ENCODE measurements at regions not wholly inside any gene's neighbourhood (a gene's known extent, or its start where the extent isn't known, plus 50 kb on each side); places are given as distances from the start of the nearest gene placed in this dataset.

- Histone ChIP-seq H2AFZ (ENCODE audit: low read length, unreplicated experiment) (no peak overlapping the region), H3K27ac (ENCODE audit: low read depth, low read length) (no peak overlapping the region), H3K4me1 (ENCODE audit: control insufficient read depth, insufficient read depth, low read length, unreplicated experiment) (peaks cover 6% of the 10 kb centered on the region), H3K27me3 (ENCODE audit: insufficient read depth, low read length) (no peaks in the 10 kb centered on the region), H3K4me3 (ENCODE audit: low read depth, low read length) (no peak overlapping the region), H3K36me3 (ENCODE audit: insufficient read depth, low read length) (no peaks in the 10 kb centered on the region), H3K79me2 (ENCODE audit: control insufficient read depth, insufficient read depth, low read length, unreplicated experiment) (no peaks in the 10 kb centered on the region)
Observed at GRCh38 chr13:74570834-74571233, 436.6 kb upstream of the KLF12 start.

DNA sequence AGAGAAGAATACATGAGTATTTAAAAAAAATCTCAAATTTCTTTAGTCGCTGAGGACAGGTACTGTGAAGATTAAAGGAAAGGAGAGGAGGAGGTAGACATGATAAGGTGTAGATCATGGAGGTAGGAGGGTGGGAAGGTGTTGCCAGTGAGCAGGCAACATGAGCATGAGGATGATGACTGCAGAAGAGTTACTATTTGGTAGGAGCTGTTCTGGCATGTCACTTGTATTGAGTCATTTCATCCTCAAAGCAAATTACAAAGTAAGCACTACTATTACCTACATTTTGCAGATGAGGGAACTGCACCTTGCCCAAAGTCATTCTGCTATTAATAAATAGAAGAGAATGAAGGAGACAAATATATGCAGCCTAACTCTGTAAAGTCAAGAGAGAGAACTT lies 435.8 kb upstream of the KLF12 start:
- Histone ChIP-seq H3K4me1 (ENCODE audit: control insufficient read depth, insufficient read depth, low read length, unreplicated experiment) (peaks cover 3% of the 10 kb centered on the region), H3K4me3 (ENCODE audit: low read depth, low read length) (no peak overlapping the region), H3K27me3 (ENCODE audit: insufficient read depth, low read length) (no peaks in the 10 kb centered on the region), H3K79me2 (ENCODE audit: control insufficient read depth, insufficient read depth, low read length, unreplicated experiment) (no peaks in the 10 kb centered on the region), H3K36me3 (ENCODE audit: insufficient read depth, low read length) (no peaks in the 10 kb centered on the region), H2AFZ (ENCODE audit: low read length, unreplicated experiment) (no peak overlapping the region), H3K27ac (ENCODE audit: low read depth, low read length) (no peak overlapping the region)

GRCh38 chr13:74569251-74569650 lies 435.0 kb upstream of the KLF12 start:
- Histone ChIP-seq H3K27me3 (ENCODE audit: insufficient read depth, low read length) (no peaks in the 10 kb centered on the region), H3K79me2 (ENCODE audit: control insufficient read depth, insufficient read depth, low read length, unreplicated experiment) (no peaks in the 10 kb centered on the region), H3K4me3 (ENCODE audit: low read depth, low read length) (no peak overlapping the region), H2AFZ (ENCODE audit: low read length, unreplicated experiment) (no peak overlapping the region), H3K27ac (ENCODE audit: low read depth, low read length) (no peak overlapping the region), H3K4me1 (ENCODE audit: control insufficient read depth, insufficient read depth, low read length, unreplicated experiment) (no peaks in the 10 kb centered on the region), H3K36me3 (ENCODE audit: insufficient read depth, low read length) (no peaks in the 10 kb centered on the region)

DNA sequence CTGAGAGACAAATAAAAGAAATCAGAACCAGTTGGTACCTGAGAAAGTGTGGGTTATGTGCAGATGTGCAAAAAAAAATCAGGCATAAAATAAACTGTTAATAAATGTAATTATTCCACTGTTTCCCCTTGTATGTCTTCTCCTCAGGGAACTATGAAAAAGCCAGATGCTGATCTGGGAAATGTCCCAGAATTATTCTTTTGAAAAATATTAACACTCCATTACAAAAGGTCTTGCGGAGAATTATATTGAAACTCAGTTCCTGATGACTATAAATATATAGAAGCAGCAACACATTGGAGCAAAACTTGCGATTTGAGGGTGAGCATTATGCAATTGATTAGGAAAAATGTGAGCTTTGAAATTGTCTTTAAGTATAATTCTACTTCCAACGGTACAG lies 433.3 kb upstream of the KLF12 start:
- Histone ChIP-seq H3K4me1 (ENCODE audit: control insufficient read depth, insufficient read depth, low read length, unreplicated experiment) (no peaks in the 10 kb centered on the region), H3K27ac (ENCODE audit: low read depth, low read length) (no peak overlapping the region), H3K79me2 (ENCODE audit: control insufficient read depth, insufficient read depth, low read length, unreplicated experiment) (no peaks in the 10 kb centered on the region), H2AFZ (ENCODE audit: low read length, unreplicated experiment) (no peak overlapping the region), H3K27me3 (ENCODE audit: insufficient read depth, low read length) (no peaks in the 10 kb centered on the region), H3K36me3 (ENCODE audit: insufficient read depth, low read length) (no peaks in the 10 kb centered on the region), H3K4me3 (ENCODE audit: low read depth, low read length) (no peak overlapping the region)

DNA sequence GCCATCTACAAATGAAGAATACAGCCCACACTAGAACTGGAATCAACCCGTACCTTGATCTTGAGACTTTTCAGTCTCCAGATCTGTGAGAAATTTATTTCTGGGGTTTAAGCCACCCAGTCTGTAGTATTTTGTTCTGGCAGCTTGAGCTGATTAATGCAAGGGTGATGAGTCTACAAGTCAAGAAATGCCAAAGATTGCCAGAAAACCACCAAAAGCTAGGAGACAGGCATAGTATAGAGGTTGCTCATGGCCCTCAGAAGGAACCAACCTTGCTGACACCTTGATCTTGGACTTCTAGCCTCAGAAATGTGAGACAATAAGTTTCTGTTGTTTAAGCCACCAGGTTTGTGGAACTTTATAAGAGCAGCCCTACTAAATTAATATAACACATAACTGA lies 428.2 kb upstream of the KLF12 start:
- Histone ChIP-seq H3K79me2 (ENCODE audit: control insufficient read depth, insufficient read depth, low read length, unreplicated experiment) (no peaks in the 10 kb centered on the region), H3K36me3 (ENCODE audit: insufficient read depth, low read length) (no peaks in the 10 kb centered on the region), H2AFZ (ENCODE audit: low read length, unreplicated experiment) (no peak overlapping the region), H3K27ac (ENCODE audit: low read depth, low read length) (no peak overlapping the region), H3K27me3 (ENCODE audit: insufficient read depth, low read length) (no peaks in the 10 kb centered on the region), H3K4me1 (ENCODE audit: control insufficient read depth, insufficient read depth, low read length, unreplicated experiment) (no peaks in the 10 kb centered on the region), H3K4me3 (ENCODE audit: low read depth, low read length) (no peak overlapping the region)

DNA sequence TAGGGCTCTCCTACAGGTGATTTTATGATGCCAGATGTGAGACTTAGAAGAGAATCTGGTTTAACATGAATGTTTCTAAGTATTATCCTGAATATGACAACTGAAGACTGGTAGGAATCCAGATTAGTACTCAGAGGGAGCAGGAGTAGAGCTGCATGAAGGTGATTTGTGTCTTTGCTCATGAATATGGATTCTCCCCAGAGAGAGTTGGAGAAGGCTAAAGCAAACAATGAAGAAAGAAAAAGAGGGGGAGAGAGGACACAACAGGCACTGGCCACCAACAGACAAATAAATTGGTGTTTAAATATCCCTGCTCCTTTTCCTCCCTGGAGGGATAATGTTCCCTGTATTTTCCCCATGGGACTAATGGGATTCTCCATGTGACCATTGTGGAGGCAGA lies 427.0 kb upstream of the KLF12 start:
- Histone ChIP-seq H3K27me3 (ENCODE audit: insufficient read depth, low read length) (no peaks in the 10 kb centered on the region), H3K36me3 (ENCODE audit: insufficient read depth, low read length) (no peaks in the 10 kb centered on the region), H3K4me1 (ENCODE audit: control insufficient read depth, insufficient read depth, low read length, unreplicated experiment) (no peaks in the 10 kb centered on the region), H3K27ac (ENCODE audit: low read depth, low read length) (no peak overlapping the region), H3K79me2 (ENCODE audit: control insufficient read depth, insufficient read depth, low read length, unreplicated experiment) (no peaks in the 10 kb centered on the region), H2AFZ (ENCODE audit: low read length, unreplicated experiment) (no peak overlapping the region), H3K4me3 (ENCODE audit: low read depth, low read length) (no peak overlapping the region)

- Histone ChIP-seq H3K4me3 (ENCODE audit: low read depth, low read length) (no peak overlapping the region), H3K36me3 (ENCODE audit: insufficient read depth, low read length) (no peaks in the 10 kb centered on the region), H3K4me1 (ENCODE audit: control insufficient read depth, insufficient read depth, low read length, unreplicated experiment) (no peaks in the 10 kb centered on the region), H3K27me3 (ENCODE audit: insufficient read depth, low read length) (no peaks in the 10 kb centered on the region), H3K27ac (ENCODE audit: low read depth, low read length) (no peak overlapping the region), H3K79me2 (ENCODE audit: control insufficient read depth, insufficient read depth, low read length, unreplicated experiment) (no peaks in the 10 kb centered on the region), H2AFZ (ENCODE audit: low read length, unreplicated experiment) (no peak overlapping the region)
Observed at GRCh38 chr13:74560325-74560724, 426.1 kb upstream of the KLF12 start.

- Histone ChIP-seq H3K4me1 (ENCODE audit: control insufficient read depth, insufficient read depth, low read length, unreplicated experiment) (peaks cover 5% of the 10 kb centered on the region), H3K27me3 (ENCODE audit: insufficient read depth, low read length) (no peaks in the 10 kb centered on the region), H3K27ac (ENCODE audit: low read depth, low read length) (no peak overlapping the region), H3K36me3 (ENCODE audit: insufficient read depth, low read length) (no peaks in the 10 kb centered on the region), H3K4me3 (ENCODE audit: low read depth, low read length) (no peak overlapping the region), H3K79me2 (ENCODE audit: control insufficient read depth, insufficient read depth, low read length, unreplicated experiment) (no peaks in the 10 kb centered on the region), H2AFZ (ENCODE audit: low read length, unreplicated experiment) (no peak overlapping the region)
Observed at GRCh38 chr13:74557870-74558269, 423.7 kb upstream of the KLF12 start.

DNA sequence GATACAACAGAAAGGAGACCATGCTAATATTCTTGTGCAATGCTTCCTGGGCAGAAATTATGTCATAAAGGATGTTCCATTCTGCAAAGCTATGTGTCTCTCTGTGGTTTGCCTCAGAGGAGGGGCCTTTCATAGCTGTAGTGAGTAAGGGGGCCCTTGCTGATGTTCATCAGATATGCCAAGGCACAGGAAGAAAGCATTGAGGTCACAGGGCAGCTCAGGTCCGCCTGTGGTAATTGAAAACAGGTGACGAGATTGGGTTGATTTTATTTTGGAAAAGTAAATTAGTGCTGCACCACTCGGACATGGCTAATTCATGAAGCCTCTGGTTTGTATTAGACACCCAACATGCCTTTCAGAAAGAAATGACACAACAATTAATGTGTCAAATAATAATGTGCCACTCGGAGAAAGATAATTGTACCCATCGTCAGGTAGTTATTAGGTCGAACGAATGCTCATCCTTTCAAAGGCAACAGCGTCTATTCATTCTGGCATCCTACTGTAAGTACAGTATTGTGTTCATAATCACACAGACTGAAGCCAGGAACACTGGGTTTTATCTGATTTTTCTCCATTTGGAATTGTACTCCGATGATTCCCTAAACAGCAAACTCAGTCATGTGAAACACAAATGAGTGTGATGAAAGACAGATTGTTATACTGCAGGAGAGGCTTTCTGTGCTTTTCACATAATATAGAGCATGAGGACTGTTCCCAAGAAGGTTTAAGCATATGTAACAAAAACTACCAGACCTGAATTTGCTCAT lies 421.6 kb upstream of the KLF12 start:
- H3K4me3 ChIP-seq (ENCODE audit: low read depth, low read length): no peak overlapping the region
- H3K4me1 ChIP-seq (ENCODE audit: control insufficient read depth, insufficient read depth, low read length, unreplicated experiment): peaks cover 5% of the 10 kb centered on the region
- H3K36me3 ChIP-seq (ENCODE audit: insufficient read depth, low read length): no peaks in the 10 kb centered on the region
- H3K79me2 ChIP-seq (ENCODE audit: control insufficient read depth, insufficient read depth, low read length, unreplicated experiment): no peaks in the 10 kb centered on the region
- no peaks in the 10 kb centered on the region for H3K27me3 ChIP-seq (ENCODE audit: insufficient read depth, low read length)
- no peak overlapping the region for H3K27ac ChIP-seq (ENCODE audit: low read depth, low read length)
- H2AFZ ChIP-seq (ENCODE audit: low read length, unreplicated experiment): no peak overlapping the region

GRCh38 chr13:74555276-74555625 lies 421.0 kb upstream of the KLF12 start:
- Histone ChIP-seq H3K36me3 (ENCODE audit: insufficient read depth, low read length) (no peaks in the 10 kb centered on the region), H3K27me3 (ENCODE audit: insufficient read depth, low read length) (no peaks in the 10 kb centered on the region), H3K4me1 (ENCODE audit: control insufficient read depth, insufficient read depth, low read length, unreplicated experiment) (peaks cover 5% of the 10 kb centered on the region), H3K4me3 (ENCODE audit: low read depth, low read length) (no peak overlapping the region), H3K27ac (ENCODE audit: low read depth, low read length) (no peak overlapping the region), H2AFZ (ENCODE audit: low read length, unreplicated experiment) (no peak overlapping the region), H3K79me2 (ENCODE audit: control insufficient read depth, insufficient read depth, low read length, unreplicated experiment) (no peaks in the 10 kb centered on the region)

DNA sequence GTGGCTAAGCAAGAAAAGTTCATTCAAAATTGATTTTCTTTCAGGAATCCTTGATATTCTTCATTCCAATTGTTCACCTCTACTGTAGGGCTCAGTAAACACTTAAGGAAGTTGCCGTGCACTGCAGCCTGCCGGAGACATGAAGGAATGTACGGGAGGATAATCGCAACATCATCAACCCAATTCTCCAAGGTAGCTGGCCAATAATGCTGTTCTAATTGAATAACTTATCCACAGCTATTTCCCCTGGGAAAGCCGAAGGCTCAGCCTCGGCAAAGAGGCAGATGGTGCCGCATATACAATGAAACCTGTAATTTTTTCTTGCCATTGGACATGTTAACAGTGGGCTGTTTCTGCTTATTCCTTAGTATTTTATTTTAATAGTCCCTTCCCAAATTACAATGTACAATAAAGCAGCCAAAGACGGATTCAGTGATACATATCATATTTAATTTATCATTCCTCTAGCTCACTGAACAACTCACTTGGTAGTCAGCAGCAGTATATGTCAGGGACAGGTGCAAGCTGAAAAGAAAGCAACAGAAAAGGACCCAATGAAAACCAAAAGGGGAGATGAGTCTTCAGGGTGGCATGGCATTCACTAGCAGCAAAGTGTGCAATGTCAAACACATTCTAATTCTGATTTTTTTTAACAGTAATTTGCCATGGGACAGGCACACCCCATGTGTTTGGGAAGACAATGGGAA lies 420.5 kb upstream of the KLF12 start:
- H3K36me3 ChIP-seq (ENCODE audit: insufficient read depth, low read length): no peaks in the 10 kb centered on the region
- H3K27me3 ChIP-seq (ENCODE audit: insufficient read depth, low read length): no peaks in the 10 kb centered on the region
- no peak overlapping the region for H2AFZ ChIP-seq (ENCODE audit: low read length, unreplicated experiment)
- no peak overlapping the region for H3K4me3 ChIP-seq (ENCODE audit: low read depth, low read length)
- peaks cover 5% of the 10 kb centered on the region for H3K4me1 ChIP-seq (ENCODE audit: control insufficient read depth, insufficient read depth, low read length, unreplicated experiment)
- no peaks in the 10 kb centered on the region for H3K79me2 ChIP-seq (ENCODE audit: control insufficient read depth, insufficient read depth, low read length, unreplicated experiment)
- H3K27ac ChIP-seq (ENCODE audit: low read depth, low read length): no peak overlapping the region

Measured in ACC112 (cell line).